ENCODE measurements at regions not wholly inside any gene's neighbourhood (a gene's known extent, or its start where the extent isn't known, plus 50 kb on each side); places are given as distances from the start of the nearest gene placed in this dataset.
"Not testable (repeated sequence)": the region's sequence is repeated elsewhere in the genome, so short reads cannot be mapped to it uniquely, and the experiment has no call there.

DNA sequence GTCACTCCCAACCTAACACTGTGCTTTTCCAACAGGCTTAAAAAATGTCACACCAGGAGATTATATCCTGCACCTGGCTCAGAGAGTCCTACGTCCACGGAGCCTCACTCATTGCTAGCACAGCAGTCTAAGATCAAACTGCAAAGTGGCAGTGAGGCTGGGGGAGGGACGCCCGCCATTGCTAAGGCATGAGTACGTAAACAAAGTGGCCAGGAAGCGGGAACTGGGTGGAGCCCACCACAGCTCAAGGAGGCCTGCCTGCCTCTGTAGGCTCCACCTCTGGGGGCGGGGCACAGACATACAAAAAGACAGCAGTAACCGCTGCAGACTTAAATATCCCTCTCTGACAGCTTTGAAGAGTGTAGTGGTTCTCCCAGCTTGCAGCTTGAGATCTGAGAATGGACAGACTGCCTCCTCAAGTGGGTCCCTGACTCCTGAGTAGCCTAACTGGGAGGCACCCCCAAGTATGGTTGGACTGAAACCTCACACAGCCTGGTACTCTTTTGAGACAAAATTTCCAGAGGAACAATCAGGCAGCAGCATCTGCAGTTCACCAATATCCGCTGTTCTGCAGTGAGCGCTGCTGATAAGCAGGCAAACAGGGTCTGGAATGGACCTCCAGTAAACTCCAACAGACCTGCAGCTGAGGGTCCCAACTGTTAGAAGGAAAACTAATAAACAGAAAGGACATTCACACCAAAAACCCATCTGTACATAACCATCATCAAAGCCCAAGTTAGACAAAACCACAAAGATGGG, 2986.4 kb upstream of the OR11H1 start:
- H3K36me3 ChIP-seq; H3K27ac ChIP-seq (replicated peaks in 1 of 4); DNase-seq (ENCODE audit: extremely low spot score); H3K4me3 ChIP-seq; H3K27me3 ChIP-seq; H3K4me1 ChIP-seq; intact Hi-C loops (cut with DNase I); H3K9me3 ChIP-seq: not testable (repeated sequence)
- WGBS: 43% methylated on average over 9 of the region's 10 CpGs

DNA sequence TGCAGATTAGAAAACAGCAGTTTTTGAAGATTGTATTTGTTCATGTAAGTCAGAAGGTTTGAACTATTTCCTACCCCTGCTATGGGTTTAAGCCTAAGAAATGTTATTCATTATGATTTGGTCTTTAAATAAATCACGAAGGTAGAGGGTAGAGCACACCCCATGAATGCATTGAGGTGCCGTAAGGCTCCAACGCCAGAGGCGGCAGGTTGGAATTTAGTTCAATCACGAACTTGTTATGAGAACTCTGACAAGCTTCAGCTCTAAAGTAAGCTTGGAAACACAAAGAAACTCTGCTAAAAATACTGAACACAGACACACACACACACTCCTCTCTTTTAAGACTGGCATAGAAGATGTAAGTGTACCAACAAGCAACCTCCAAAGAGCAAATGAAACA, 2974.6 kb upstream of the OR11H1 start:
- H3K4me3 ChIP-seq; H3K27me3 ChIP-seq; H3K9me3 ChIP-seq; DNase-seq (ENCODE audit: extremely low spot score); H3K27ac ChIP-seq (replicated peaks in 1 of 4); H3K36me3 ChIP-seq; intact Hi-C loops (cut with DNase I); H3K4me1 ChIP-seq: not testable (repeated sequence)
- WGBS: 13% methylated on average over 1 of the region's 5 CpGs

DNA sequence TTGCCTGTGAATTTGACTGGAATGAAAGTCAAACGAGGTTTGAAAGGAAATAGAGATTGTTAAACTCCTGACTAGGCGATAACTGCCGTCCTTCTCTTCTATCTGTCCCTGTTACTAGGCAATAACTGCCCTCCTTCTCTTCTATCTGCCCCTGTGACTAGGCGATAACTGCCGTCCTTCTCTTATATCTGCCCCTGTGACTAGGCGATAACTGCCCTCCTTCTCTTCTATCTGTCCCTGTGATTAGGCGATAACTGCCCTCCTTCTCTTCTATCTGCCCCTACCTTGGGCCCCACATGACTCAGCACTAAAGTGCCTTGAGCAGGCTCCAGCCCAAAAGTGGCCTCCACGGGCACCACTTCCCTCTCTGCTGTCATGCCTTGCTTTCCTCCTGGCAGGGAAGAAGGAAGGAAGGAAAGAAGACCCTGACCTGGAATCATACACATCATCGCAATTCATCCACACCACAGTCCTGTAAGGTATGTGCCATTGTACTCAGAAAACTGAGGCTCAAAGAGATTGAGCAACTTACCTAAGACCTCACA, 2973.3 kb upstream of the OR11H1 start:
- H3K4me1 ChIP-seq; H3K9me3 ChIP-seq; H3K4me3 ChIP-seq; H3K27ac ChIP-seq (replicated peaks in 1 of 4); DNase-seq (ENCODE audit: extremely low spot score); intact Hi-C loops (cut with DNase I); H3K27me3 ChIP-seq; H3K36me3 ChIP-seq: not testable (repeated sequence)
- 79% methylated on average over 8 of the region's 9 CpGs for WGBS

DNA sequence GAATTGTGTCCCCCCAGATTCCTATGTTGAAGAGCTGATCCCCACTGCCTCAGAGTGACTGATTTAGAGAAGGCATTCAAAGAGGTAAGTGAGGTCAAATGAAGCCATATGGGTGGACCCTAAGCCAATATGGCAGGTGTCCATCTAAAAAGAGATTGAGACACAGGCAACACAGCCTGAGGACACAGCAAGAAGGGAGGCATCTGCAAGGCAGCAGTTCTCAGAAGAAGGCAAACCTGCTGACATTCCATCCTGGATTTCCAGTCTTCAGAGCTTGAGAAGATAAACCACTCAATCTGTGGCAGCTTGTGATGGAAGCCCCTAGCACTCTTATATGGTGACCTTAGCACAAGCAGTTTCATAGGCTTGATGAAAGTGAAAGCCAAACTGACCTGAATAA, 2956.5 kb upstream of the OR11H1 start:
- intact Hi-C loops (cut with DNase I); H3K9me3 ChIP-seq; H3K36me3 ChIP-seq; H3K27me3 ChIP-seq; DNase-seq (ENCODE audit: extremely low spot score); H3K4me1 ChIP-seq; H3K4me3 ChIP-seq; H3K27ac ChIP-seq (replicated peaks in 1 of 4): not testable (repeated sequence)

DNA sequence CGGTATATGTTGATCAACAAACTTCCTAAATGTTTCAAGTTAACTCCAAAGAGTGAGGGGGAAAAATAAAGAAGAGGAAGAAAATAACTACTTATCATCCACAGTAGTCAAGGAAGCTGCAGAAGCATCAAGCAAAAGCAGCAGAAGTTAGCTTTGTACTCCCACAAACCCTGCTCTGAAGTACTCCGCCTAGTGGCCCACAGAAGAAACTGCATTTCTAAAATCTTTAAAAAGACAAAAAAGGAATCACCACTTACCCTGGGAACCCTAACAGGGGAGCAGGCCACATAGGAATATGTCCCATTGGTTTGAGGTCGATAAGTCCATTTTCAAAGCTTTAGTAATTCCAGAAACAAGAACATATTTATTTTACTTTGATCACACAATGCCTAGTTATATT, 2948.3 kb upstream of the OR11H1 start:
- H3K4me3 ChIP-seq; H3K27ac ChIP-seq (replicated peaks in 1 of 4); H3K9me3 ChIP-seq; DNase-seq (ENCODE audit: extremely low spot score); intact Hi-C loops (cut with DNase I); H3K36me3 ChIP-seq; H3K4me1 ChIP-seq; H3K27me3 ChIP-seq: not testable (repeated sequence)
- WGBS: 20% methylated on average over 1 of the region's 3 CpGs

DNA sequence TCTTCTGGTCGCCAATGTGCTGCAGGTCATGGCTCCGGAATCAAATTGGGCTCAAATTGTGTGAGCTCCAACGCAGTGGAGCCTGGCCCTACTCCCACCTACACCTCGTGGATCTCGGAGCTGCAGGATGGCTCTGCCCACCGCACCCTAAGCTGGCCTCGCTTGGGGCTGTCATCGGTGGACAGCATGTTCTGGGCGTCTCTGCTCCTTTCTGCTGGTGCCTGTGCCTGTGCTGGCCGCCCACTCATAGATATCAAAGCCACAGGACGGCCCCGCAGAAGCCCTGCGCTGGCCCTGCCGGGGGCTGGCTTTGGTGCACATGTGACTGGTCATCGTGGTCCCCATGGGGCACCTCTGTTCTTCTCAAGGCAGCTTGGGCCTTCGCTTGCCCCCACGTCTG, 2943.5 kb upstream of the OR11H1 start:
- H3K4me3 ChIP-seq; intact Hi-C loops (cut with DNase I); H3K9me3 ChIP-seq; H3K36me3 ChIP-seq; DNase-seq (ENCODE audit: extremely low spot score); H3K4me1 ChIP-seq; H3K27me3 ChIP-seq; H3K27ac ChIP-seq (replicated peaks in 1 of 4): not testable (repeated sequence)
- 65% methylated on average over 15 of the region's 17 CpGs for WGBS

DNA sequence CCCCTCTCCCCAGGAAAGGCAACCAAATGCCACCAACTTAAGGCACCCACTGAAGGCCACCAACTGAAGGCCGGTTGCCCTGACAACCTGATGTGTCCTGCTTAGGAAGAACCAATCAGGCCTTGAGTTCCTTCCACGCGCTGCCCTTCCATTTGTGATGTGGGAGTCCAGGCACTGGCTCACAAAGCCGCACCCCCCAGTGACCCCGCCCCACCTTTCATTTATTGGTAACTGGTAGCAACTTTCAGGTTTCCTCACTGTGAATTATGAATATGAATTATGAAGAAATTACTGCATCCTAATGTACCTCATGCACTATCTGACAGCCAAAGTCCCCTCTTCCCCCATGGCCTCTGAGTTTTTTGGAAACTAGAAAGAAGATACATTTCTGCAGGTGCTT, 2943.1 kb upstream of the OR11H1 start:
- intact Hi-C loops (cut with DNase I); H3K4me1 ChIP-seq: not testable (repeated sequence)
- 68% methylated on average over 5 of the region's 5 CpGs for WGBS

DNA sequence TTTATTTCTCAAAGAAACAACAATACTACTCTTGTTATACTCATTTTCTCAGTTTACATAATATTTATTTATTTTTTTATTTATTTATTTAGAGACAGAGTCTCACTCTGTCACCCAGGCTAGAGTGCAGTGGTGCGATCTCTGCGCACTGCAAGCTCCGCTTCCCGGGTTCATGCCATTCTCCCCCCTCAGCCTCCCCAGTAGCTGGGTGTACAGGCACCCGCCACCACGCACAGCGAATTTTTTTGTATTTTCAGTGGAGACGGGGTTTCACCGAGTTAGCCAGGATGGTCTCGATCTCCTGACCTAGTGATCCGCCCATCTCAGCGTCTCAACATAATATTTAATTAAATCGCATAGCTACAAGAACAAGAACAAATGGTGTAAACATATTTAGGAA, 2932.3 kb upstream of the OR11H1 start:
- H3K27me3 ChIP-seq; DNase-seq (ENCODE audit: extremely low spot score); H3K4me3 ChIP-seq; H3K27ac ChIP-seq (replicated peaks in 1 of 4); H3K4me1 ChIP-seq; H3K36me3 ChIP-seq; intact Hi-C loops (cut with DNase I): not testable (repeated sequence)
- peaks cover 0 to 40% (median 23%) of the 10 kb centered on the region in 4 donors for H3K9me3 ChIP-seq
- 80% methylated on average over 13 of the region's 13 CpGs for WGBS

More for the DNA sequence above, 2943.1 kb upstream of the OR11H1 start:
- H3K36me3 ChIP-seq; H3K9me3 ChIP-seq; DNase-seq (ENCODE audit: extremely low spot score); H3K4me3 ChIP-seq; H3K27me3 ChIP-seq; H3K27ac ChIP-seq (replicated peaks in 1 of 4): not testable (repeated sequence)

DNA sequence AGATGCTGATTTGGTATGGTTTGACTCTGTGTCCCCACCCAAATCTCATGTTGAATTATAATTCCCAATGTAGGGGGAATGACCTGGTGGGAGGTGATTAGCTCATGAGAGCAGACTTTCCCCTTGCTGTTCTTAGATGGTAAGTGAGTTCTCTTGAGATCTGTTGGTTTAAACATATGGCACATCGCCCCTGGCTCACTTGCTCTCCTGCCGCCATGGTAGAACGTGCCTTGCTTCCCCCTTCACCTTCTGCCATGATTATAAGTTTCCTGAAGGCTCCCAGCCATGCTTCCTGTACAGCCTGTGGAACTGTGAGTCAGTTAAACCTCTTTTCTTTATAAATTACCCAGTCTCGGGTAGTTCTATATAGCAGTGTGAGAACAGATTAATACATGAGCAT, 2930.2 kb upstream of the OR11H1 start:
- intact Hi-C loops (cut with DNase I); H3K4me1 ChIP-seq; H3K4me3 ChIP-seq; H3K27ac ChIP-seq (replicated peaks in 1 of 4); H3K36me3 ChIP-seq; DNase-seq (ENCODE audit: extremely low spot score): not testable (repeated sequence)
- 75% methylated on average over 4 of the region's 4 CpGs for WGBS
- H3K9me3 ChIP-seq: peaks cover 0 to 42% (median 19%) of the 10 kb centered on the region in 4 donors
- peaks cover 0 to 11% (median 0%) of the 10 kb centered on the region in 4 donors for H3K27me3 ChIP-seq

DNA sequence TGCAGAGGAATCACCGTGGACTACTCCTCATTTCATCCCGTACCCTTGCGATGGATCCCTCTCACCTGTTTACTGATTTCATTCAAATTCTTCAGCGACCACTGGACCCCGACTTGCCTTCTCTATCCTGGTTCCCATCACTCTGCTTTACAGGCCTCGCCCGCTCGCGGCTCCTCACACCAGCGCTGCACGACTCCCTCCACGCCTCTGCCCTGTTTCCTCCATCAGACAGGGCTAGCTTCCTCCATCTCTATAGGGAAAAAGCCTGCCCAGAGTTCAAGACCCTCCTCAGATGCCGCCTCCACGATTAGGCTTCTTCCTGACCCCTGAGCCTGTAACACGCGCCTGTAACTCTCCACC, 2926.5 kb upstream of the OR11H1 start:
- H3K36me3 ChIP-seq; intact Hi-C loops (cut with DNase I); H3K4me1 ChIP-seq; DNase-seq (ENCODE audit: extremely low spot score): not testable (repeated sequence)
- peak overlapping the region in 2 of 4 donors; percentile 30 to 34 for H3K4me3 ChIP-seq
- WGBS: 69% methylated on average over 16 of the region's 16 CpGs
- H3K9me3 ChIP-seq: peaks cover 0 to 36% (median 11%) of the 10 kb centered on the region in 4 donors
- H3K27me3 ChIP-seq: peaks cover 0 to 11% (median 0%) of the 10 kb centered on the region in 4 donors
- peak overlapping the region in 1 of 4 donors; percentile 35 for H3K27ac ChIP-seq (replicated peaks in 1 of 4)
